GM19372 (cell line): ENCODE measurements at regions not wholly inside any gene's neighbourhood (a gene's known extent, or its start where the extent isn't known, plus 50 kb on each side); places are given as distances from the start of the nearest gene placed in this dataset.

Experiments used
- ATAC-seq: cut with Tn5 transposase; IDR thresholded peaks from one replicate; pipeline ENCODE4 v1.9.1; 2021; ENCODE audit warnings: mild to moderate bottlenecking, low read depth, moderate library complexity; ENCODE audit not compliant: unreplicated experiment

DNA sequence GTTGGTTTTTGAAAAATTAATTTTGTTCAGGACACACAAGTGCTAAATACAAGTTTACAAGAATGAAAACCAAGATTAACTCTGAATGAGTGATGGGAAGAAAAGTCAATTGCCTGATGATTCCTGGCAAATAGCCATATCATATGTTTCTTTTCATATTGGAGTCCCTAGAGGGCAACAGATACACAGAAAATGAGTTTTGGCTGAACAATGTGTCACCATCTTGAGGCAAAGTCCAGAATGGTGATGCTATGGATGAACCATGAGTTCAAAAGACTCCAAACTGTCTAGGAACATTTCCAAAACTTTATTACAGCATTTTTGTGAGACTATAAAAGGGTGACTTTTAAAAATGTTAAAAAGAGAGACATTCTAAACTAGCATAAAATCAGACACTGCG is 382.9 kb downstream of the TMEM161B start:
- ATAC-seq = no peak

DNA sequence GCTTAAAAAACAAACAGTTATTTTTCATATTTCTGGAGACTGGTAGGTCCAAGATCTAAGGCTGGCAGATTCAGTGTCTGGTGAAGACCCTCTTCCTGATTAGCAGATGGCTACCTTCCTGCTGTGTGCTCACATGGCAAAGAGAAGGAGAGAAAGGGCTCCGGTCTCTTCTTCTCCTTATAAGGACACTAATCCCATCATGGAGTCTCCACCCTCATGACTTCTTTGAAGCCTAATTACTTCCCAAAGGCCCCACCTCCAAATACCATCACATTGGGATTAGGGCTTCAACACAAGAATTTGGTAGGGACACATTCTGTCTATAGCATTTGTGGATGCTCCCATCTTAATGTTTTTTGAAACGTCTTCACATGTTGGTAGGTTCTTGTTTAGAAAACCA is 391.1 kb downstream of the TMEM161B start:
- no peak for ATAC-seq

DNA sequence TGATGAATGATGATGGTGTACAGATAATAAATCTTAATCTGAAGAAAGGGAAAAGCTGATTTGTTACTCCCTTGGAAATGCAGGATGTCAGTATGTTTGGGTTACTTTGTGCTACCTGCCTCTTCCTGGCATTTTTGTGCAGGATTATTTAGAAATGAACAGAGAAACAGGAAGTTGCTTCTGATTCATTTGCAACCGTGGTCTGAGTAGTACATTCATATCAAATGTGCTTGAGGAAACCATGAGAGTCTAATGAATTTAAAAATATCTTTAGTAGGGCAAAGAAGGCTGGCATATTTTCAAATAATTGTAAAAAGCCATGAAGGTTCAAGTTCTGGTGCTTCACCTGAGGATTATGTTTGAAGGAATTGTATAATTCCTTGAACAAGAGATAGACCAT is 391.6 kb downstream of the TMEM161B start:
- no peak for ATAC-seq

DNA sequence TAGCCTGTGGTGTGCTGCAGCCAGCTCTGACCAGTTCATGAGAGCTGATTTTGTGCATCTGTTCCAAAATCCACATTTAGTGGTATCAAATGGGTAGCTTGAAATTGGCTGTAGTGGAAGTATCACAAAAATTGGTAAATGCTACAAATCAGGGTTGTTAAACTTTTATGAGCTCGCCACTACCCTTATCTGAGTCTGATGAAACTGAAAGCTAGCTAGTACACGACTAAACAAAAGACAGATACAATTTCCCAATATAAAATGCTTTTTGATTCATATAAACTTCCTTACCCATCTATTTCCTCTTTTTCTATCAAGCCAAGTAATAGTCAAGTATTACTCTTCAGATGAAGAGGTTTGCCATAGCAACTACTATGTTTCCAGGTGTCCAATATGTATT is 392.0 kb downstream of the TMEM161B start:
- ATAC-seq = no peak

DNA sequence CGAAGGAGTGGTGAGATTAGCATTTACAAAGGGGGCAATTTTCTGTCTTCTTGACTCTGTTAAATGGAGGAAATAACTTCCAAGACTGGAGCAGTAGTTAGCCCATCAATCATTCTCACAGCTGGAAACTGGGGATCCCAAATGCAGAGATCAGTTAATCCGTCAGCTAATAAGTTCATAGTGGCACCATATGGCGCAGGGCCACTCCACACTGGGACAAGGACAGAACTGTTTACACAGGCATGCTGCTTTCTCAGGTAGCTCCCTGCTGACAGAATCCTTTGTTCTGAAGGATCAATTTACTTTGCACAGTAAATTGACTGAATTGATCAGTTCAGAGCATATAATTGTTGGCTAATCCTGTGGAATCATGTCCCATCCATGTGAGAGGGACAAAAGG is 395.7 kb downstream of the TMEM161B start:
- no peak for ATAC-seq

DNA sequence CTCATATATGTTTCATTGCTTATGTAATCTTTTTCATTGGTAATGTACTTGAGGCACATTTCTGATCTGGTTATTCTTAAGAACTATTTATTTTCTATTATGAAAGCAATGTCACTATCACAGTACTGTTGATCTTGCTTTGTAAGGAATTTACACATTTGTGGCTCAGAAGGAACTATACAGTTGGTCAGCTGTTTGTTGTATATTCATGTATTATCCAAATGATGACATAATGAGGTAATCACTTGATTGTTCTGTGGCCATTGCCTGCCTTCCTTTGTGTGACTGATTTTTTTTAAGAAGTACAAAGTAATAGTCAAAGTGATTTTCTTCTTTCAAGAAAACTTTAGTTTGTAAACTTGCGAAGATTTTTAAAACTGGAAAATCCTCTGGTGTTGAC is 399.9 kb downstream of the TMEM161B start:
- no peak for ATAC-seq

DNA sequence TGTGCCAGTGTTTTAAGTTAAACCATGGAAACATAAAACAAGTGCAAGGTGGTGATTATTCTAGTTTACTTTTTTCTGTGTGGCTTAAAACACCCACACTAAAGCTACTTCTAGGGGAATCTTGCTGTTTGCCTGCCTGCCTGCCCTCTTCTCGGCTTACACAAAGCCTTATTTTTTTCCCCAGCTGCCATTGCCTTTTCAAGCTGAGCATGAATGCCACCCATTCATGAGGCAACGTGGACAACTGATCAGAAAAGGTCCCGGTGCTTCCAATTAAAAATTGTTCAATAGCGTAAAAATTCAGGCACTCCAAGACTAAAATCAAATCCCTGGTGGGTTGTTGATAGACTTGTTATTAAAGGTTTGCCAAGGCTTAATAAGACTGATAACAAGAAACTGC is 401.4 kb downstream of the TMEM161B start:
- ATAC-seq = no peak

DNA sequence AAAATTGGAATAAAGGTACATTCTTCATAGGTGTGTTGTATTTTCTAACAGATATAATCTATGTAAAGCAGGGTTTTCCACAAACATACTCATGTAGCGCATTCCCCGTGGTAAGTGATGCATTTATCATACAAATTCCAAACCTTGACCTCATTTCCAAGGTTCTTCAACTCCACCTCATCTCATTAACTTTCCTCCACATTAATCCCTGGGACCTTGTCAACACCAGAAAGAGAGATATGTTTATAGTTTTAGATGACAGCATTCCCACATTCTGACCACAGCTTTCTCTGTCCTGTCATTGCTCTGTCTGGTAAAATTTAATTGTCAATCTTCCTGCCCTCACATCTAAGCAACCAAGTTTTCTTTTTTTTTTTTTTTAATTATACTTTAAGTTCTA is 415.1 kb downstream of the TMEM161B start:
- ATAC-seq = no peak

DNA sequence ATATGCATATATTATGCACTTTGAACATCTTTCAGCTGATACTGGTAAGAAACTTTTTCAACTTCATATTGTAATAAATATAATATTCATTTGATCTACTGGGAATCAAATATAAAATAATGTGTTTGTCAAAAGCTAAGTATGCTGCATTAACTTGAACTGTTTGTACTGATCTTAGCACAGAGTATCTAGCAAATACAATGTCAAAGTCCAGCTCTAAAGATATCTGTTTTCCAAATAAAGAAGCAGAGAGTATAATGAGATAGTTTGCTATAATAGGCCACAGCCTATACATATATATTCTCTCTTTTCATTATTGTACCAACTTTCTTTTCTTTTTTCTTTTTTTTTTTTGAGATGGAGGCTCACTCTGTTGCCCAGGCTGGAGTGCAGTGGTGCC is 417.0 kb downstream of the TMEM161B start:
- no peak for ATAC-seq

DNA sequence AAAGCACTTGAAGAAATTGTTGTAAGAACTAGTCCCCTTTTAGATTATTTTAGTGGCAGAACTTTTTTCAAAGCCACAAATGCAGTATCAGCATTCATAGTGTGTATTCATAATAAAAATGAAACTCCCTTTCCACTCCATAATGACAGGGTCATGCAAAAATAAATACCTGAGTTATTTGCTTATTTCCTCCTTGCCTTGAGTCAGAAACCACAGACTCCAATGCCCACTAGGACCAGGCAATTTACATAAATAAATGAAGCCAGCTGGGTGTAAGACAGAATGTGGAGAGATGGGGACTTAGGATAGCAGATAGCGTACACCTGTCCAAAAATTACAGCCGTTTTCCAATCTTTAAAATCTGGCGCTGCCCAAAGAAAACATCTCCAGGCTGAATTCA is 417.8 kb downstream of the TMEM161B start:
- no peak for ATAC-seq

DNA sequence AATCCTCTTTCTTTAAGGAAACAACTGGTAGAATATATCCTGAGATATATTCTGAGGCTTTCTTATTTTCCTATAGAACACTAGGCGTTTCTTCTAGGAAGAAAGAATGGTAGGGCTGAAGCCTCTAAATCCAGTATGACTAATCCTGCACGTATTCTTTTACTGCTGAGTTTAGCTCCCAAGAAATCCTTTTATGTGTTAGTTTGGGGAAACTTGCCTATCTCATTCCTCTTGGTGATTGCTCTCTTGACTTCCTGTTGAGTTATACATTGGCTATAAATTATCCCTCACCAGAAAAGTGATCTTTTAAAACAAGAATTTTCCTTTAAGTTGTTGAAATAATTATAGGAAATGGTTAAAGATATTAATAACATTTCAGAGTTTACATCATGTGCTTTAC is 422.9 kb downstream of the TMEM161B start:
- ATAC-seq = no peak

DNA sequence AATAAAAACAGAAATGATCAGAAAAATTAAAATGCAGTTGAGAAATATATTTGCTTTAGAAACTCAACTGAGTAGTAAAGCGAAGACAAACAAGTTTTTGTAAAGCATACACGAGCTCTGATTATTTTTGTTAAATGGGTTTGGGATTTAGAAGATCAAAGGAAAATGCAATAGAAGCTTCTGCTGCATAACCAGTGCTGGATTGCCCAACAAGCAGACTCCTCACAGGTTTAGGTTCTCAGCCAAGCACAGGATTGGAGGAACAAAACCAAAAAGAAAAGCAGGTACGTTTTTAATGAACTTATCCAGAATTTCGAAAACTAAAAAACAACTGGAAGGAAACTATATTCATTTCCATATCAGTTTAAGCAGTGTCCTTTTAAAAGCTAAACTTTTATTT is 423.8 kb downstream of the TMEM161B start:
- no peak for ATAC-seq

DNA sequence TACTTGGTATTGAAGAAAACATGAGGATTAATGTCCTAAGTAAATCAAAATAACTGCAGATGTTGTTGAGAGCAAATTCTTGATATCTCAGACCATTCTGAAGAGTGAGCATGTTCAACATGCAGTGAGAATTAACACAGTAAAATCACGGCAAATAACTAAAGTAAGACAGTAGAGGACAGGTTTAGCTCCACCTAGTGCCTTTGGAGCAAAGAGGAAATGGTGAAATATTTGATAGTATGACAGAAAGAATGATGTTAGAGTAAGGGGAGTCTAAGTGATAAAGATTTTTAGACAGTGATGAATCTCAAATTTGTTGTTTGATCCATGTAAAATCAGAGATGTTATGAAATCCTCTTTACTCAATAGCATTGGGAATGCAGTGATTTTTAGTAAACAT is 424.2 kb downstream of the TMEM161B start:
- no peak for ATAC-seq

DNA sequence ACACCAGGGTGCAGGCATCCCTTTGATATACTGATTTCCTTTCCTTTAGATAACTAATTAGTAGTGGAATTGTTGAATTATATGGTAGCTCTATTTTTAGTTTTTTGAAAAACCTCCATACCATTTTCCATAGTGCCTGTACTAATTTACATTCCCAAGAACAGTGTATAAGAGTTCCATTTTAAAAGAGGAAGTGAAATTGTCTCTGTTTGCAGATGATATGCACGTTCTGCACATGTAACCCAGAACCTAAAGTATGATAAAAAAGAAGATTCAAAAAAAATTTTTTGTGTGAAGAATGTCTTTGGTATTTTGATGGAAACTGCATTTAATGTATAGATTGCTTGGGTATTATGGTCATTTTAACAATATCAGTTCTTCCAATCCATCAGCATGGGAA is 424.0 kb upstream of the CCNH start:
- no peak for ATAC-seq

DNA sequence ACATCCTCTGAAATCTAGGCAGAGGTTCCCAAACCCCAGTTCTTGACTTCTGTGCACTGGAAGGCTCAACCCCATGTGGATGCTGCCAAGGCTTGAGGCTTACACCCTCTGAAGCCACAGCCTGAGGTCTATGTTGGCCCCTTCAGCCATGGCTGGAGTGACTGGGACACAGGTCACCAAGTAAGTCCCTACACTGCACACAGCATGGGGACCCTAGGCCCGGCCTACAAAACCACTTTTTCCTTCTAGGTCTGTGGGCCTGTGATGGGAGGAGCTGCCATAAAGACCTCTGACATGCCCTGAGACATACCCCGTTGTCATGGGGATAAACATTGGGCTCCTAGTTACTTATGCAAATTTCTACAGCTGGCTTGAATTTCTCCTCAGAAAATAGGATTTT is 418.8 kb upstream of the CCNH start:
- ATAC-seq = no peak

DNA sequence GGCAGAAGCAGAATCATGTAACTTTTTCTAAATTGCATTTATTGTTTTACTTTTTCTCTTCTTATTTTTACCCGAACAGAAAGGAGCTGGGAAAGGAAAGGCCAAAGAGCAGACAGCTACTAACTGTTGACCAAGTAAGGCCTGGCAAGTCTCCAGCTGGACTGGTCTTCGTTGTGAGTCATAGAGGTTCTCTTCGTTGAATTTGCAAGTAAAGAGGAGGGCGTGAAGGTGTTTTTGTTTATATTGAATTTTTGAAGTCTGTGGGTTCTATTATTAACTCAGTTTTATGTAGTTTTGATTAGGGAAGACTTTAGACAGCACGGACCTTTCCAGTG is 416.5 kb upstream of the CCNH start:
- no peak for ATAC-seq

DNA sequence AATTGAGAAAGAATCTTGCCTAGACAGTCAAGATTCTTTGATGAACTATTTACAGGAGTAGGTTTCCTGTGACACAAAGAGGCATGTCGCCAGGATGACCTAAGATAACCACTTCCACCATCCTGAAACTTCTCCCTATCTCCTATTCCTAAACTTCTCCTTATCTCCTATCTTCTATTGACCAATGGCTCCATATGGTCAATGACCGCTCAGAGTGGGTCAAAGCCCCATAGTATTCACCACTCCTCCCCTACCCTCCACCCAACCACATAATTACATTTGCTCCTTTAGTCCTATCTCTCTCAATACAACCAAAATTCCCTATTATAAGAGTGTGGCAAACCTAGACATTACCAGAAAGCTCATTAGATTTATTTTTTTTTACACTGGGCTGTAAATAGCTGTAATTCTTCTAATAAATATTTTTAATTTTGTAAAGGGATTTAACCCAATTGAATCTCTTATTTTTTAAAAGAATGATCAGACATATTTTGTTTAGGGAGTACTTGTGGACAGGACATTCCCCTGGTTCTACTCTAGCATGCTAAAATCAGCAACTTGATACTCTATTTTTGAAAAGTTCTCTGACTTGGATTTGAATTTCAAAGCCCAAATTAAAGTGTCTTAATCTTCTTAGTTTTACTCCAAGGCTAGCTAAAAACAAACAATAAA is 416.0 kb upstream of the CCNH start:
- no peak for ATAC-seq

DNA sequence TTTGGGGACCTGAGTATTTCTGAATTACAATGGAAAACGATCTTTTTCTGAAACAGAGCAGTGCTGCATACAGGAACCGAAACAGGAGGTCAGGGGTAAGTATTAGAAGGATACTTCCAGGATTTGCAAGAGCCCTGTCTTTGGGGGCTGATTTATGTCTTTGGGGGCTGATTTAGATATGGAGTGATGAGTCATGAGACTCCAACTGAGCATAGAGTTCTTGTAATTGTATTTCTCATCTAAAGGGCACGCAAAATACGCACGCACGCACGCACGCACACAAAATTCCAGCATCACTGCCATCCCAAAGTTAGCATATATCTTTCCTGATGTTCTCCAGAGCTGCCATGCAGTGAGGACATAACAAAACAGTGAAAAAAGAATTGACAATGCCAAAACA is 414.8 kb upstream of the CCNH start:
- no peak for ATAC-seq

DNA sequence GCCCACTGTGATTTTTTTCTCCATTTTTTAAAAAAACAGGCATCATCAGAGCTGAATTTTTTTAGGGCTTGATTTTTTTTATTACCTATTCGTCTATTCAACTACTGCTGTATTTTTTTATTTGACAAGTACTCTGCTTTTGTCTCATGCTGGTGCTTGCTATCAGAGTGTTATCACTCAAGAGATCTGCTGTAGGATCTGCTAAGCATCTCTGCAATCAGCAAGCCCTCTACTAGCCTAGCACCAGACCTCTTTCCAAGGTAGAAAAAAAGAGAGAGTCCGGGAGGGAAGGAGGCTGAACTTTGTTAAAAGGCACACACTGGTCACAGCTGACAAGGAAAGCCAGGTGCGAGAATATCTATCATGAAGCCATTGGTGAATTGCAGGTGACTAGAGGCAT is 413.8 kb upstream of the CCNH start:
- ATAC-seq = no peak

DNA sequence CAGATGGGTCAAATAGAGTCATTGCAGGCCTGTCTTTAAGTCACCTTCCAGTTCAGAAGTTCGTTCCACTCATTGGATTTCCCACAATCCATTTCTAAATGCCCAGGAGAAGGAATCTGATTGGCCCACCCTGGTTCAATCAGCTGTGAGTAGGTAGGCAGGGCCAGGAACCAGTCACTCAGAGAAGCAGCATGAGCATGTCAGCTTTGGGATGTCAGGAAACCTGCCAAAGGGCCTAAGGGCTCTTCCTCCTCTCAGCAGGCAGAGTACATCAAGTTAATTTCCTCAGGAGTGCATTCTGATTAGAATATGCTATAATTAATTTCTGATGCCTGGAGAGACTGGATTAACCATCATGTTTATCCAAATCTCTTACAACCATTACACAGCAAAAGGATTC is 412.9 kb upstream of the CCNH start:
- no peak for ATAC-seq

DNA sequence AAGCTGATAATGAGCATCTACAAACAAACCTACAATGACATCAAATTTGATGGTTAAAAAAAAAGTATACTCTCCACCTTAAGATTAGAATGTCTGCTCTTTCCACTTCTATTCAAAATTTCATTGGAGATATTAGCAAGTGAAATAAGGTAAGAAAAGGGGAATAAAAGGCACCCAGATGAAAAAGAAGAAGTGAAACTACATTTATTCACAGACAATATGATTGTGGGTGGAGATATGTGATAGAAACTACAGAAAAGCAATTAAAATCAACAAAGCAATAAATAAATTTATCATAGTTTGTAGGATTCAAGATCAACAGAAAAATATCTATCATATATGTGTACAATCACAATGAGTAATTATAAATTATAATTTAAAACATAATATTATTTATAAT is 395.1 kb upstream of the CCNH start:
- ATAC-seq = no peak

DNA sequence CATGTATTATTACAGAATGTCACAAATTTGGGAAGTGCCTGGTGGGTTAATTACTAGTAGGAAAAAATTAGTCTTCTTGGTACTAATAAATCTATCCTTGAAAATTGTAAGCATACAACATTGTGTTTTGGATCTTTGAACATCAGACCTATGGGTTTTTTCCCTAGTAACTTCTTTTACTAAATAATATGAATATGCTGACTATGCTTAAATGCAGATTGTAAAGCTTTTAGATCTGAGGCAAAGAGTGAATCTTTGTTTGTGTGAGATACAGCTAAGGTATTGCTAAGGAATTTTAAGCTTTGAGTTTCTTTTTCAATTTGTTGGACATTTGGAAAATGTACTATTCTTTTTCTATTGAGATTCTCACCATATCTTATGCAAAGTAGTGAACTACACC is 390.6 kb upstream of the CCNH start:
- no peak for ATAC-seq

DNA sequence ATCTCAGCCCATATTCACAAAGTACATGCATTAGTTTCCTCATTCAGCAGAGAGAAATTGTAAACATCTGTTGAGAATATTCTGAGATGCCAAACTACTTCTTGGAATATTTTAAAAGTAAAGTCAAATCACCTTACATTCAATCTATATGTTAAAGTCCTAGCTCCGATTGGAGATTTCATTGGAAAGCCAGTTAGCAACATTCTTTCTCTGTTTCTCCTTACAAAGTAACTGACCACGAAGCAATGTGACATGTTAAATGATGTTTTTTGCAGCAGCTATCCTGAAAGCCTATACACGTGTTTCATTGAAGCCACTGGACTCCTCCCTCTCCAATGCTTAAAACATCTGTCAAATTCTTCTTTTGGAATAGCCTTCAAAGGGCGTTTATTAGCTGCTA is 379.1 kb upstream of the CCNH start:
- no peak for ATAC-seq
